Epithelial cell of esophagus (primary cell): ENCODE measurements at regions not wholly inside any gene's neighbourhood (a gene's known extent, or its start where the extent isn't known, plus 50 kb on each side); places are given as distances from the start of the nearest gene placed in this dataset.
"Not testable (repeated sequence)": the region's sequence is repeated elsewhere in the genome, so short reads cannot be mapped to it uniquely, and the experiment has no call there.

Experiments used
- DNase-seq: peaks from one replicate; pipeline ENCODE4 v3.0.0; 2010; ENCODE audit warnings: low read depth
- H3K4me3 ChIP-seq: 2 replicates; pipeline ENCODE4 v1.5.1; 2011; ENCODE audit warnings: mild to moderate bottlenecking, low read length, control low read depth
- CTCF ChIP-seq: IDR thresholded peaks from 2 replicates; pipeline ENCODE4 v1.5.1; 2011; ENCODE audit warnings: low read depth, mild to moderate bottlenecking, low read length, control low read depth, inconsistent platforms; ENCODE audit not compliant: insufficient read depth; ENCODE audit errors: missing control alignments

GRCh38 chr6:144955392-144955791, 670.3 kb downstream of the UTRN start:
- H3K4me3 ChIP-seq, result no peak overlapping the region
- TF ChIP-seq CTCF, result no peak
- no peak for DNase-seq

GRCh38 chr6:144955859-144956258, 670.7 kb downstream of the UTRN start:
- no peak overlapping the region for H3K4me3 ChIP-seq
- TF ChIP-seq CTCF, result no peak
- DNase-seq, result peak; percentile 44

- DNase-seq, H3K4me3 ChIP-seq: not testable (repeated sequence)
Observed at GRCh38 chr6:144956697-144957096, 671.6 kb downstream of the UTRN start.

- DNase-seq, result peak; percentile 27
- H3K4me3 ChIP-seq, result no peak overlapping the region
- TF ChIP-seq CTCF, result no peak
Observed at GRCh38 chr6:144957236-144957937, 672.3 kb downstream of the UTRN start.

- no peak for TF ChIP-seq CTCF
- DNase-seq, result peak; percentile 42
- no peak overlapping the region for H3K4me3 ChIP-seq
Observed at GRCh38 chr6:144969154-144969553, 684.0 kb downstream of the UTRN start.

- no peak for TF ChIP-seq CTCF
- no peak overlapping the region for H3K4me3 ChIP-seq
- no peak for DNase-seq
Observed at GRCh38 chr6:144969602-144970272, 684.6 kb downstream of the UTRN start.

- peak; percentile 63 for DNase-seq
- TF ChIP-seq CTCF, result peak; percentile 5
Observed at GRCh38 chr6:144977250-144977864, 692.2 kb downstream of the UTRN start.

More at GRCh38 chr6:144977250-144977864, 692.2 kb downstream of the UTRN start:
- H3K4me3 ChIP-seq, result not testable (repeated sequence)
